ENCODE measurements at regions not wholly inside any gene's neighbourhood (a gene's known extent, or its start where the extent isn't known, plus 50 kb on each side); places are given as distances from the start of the nearest gene placed in this dataset.

- TF ChIP-seq CTCF (IDR thresholded peaks at IDR 0.05; ENCODE audit: insufficient read depth, low read depth, low read length) (no peak), EZH2 (IDR thresholded peaks at IDR 0.05; ENCODE audit: insufficient read depth, low read length) (no peak)
These were observed 101.9 kb upstream of the THBS1 start for GRCh38 chr15:39478996-39479395.
